Progenitor cell of endocrine pancreas (in vitro differentiated cells): ENCODE measurements at regions not wholly inside any gene's neighbourhood (a gene's known extent, or its start where the extent isn't known, plus 50 kb on each side); places are given as distances from the start of the nearest gene placed in this dataset.

Experiments used
- DNase-seq: peaks from one replicate; pipeline ENCODE4 v3.0.0; 2021; ENCODE audit warnings: low spot score; ENCODE audit not compliant: unreplicated experiment
- H3K27ac Mint-ChIP-seq: 2 replicates; pipeline ENCODE4 v1.8.0; 2021; ENCODE audit warnings: mild to moderate bottlenecking, moderate library complexity, mixed read lengths
- H3K27me3 Mint-ChIP-seq: 2 replicates; pipeline ENCODE4 v1.8.0; 2021; ENCODE audit warnings: mixed read lengths
- H3K36me3 Mint-ChIP-seq: 2 replicates; pipeline ENCODE4 v1.8.0; 2022; ENCODE audit warnings: mixed read lengths; ENCODE audit not compliant: insufficient read depth
- H3K4me1 Mint-ChIP-seq: 2 replicates; pipeline ENCODE4 v1.8.0; 2021; ENCODE audit warnings: low read depth, mixed read lengths
- H3K4me3 Mint-ChIP-seq: 2 replicates; pipeline ENCODE4 v1.8.0; 2021; ENCODE audit warnings: low read depth, mild to moderate bottlenecking, moderate library complexity, mixed read lengths
- H3K9me3 Mint-ChIP-seq: 2 replicates; pipeline ENCODE4 v1.8.0; 2021; ENCODE audit warnings: low read depth, mixed read lengths
- CTCF ChIP-seq: fragments of 200-600 bp; sonication (generic); IDR thresholded peaks from one replicate; pipeline ENCODE4 v1.5.0; 2021; ENCODE audit warnings: antibody characterized with exemption, mild to moderate bottlenecking; ENCODE audit not compliant: unreplicated experiment

- Mint-ChIP-seq H3K27me3 (no peaks in the 10 kb centered on the region), H3K4me3 (no peak overlapping the region), H3K4me1 (peaks cover 7% of the 10 kb centered on the region), H3K9me3 (no peaks in the 10 kb centered on the region), H3K36me3 (no peaks in the 10 kb centered on the region), H3K27ac (no peak overlapping the region)
- no peak for DNase-seq
- TF ChIP-seq CTCF: no peak
These were observed 1977.1 kb upstream of the CDH9 start for GRCh38 chr5:29015523-29015922.

GRCh38 chr5:29005386-29005785 lies 1967.0 kb upstream of the CDH9 start:
- peak; percentile 32 for TF ChIP-seq CTCF
- no peaks in the 10 kb centered on the region for H3K36me3 Mint-ChIP-seq
- no peaks in the 10 kb centered on the region for H3K4me1 Mint-ChIP-seq
- H3K27ac Mint-ChIP-seq: no peak overlapping the region
- H3K9me3 Mint-ChIP-seq: no peaks in the 10 kb centered on the region
- H3K4me3 Mint-ChIP-seq: no peak overlapping the region
- H3K27me3 Mint-ChIP-seq: no peaks in the 10 kb centered on the region
- no peak for DNase-seq

- no peak overlapping the region for H3K27ac Mint-ChIP-seq
- TF ChIP-seq CTCF: no peak
- no peaks in the 10 kb centered on the region for H3K36me3 Mint-ChIP-seq
- peaks cover 7% of the 10 kb centered on the region for H3K4me1 Mint-ChIP-seq
- no peak for DNase-seq
- H3K4me3 Mint-ChIP-seq: no peak overlapping the region
- no peaks in the 10 kb centered on the region for H3K9me3 Mint-ChIP-seq
- no peaks in the 10 kb centered on the region for H3K27me3 Mint-ChIP-seq
These were observed 1964.1 kb upstream of the CDH9 start for GRCh38 chr5:29002481-29002880.

- no peak overlapping the region for H3K4me3 Mint-ChIP-seq
- peak; percentile 39 for TF ChIP-seq CTCF
- peaks cover 3% of the 10 kb centered on the region for H3K9me3 Mint-ChIP-seq
- peaks cover 7% of the 10 kb centered on the region for H3K4me1 Mint-ChIP-seq
- H3K36me3 Mint-ChIP-seq: no peaks in the 10 kb centered on the region
- H3K27ac Mint-ChIP-seq: no peak overlapping the region
- DNase-seq: no peak
- H3K27me3 Mint-ChIP-seq: no peaks in the 10 kb centered on the region
These were observed 1963.3 kb upstream of the CDH9 start for GRCh38 chr5:29001666-29002065.

- no peak for TF ChIP-seq CTCF
- DNase-seq: no peak
- Mint-ChIP-seq H3K4me3 (no peak overlapping the region), H3K27ac (no peak overlapping the region), H3K9me3 (peaks cover 30% of the 10 kb centered on the region), H3K4me1 (no peaks in the 10 kb centered on the region), H3K36me3 (no peaks in the 10 kb centered on the region), H3K27me3 (no peaks in the 10 kb centered on the region)
These were observed 1946.3 kb upstream of the CDH9 start for GRCh38 chr5:28984639-28985038.
